GM12878 (cell line): ENCODE measurements at regions not wholly inside any gene's neighbourhood (a gene's known extent, or its start where the extent isn't known, plus 50 kb on each side); places are given as distances from the start of the nearest gene placed in this dataset.

Source experiments
- ATAC-seq: fragments of 200-7000 bp; cut with Tn5 transposase; 3 replicates; pipeline ENCODE4 v1.9.1; 2020; ENCODE audit warnings: mild to moderate bottlenecking, moderate library complexity
- BruUV-seq: library from RNA; stranded (reverse); fragments of 400-500 nt; replicated peaks from 2 replicates; lab custom pipeline; 2021; lab: Mats Ljungman, UMichigan
- CTCF ChIA-PET: fragments of 300-600 bp; sonication (Branson Sonifier 250); formaldehyde crosslinking; extraction: SDS; loops from one replicate; lab custom pipeline; 2021; ENCODE audit warnings: inconsistent platforms; lab: Yijun Ruan, JAX
- POLR2A ChIA-PET: fragments of 350-600 bp; formaldehyde crosslinking; extraction: SDS; loops from one replicate; lab custom pipeline; 2021; ENCODE audit warnings: inconsistent platforms; lab: Charles Lee
- RAD21 ChIA-PET: fragments of 300-600 bp; sonication (Branson Sonifier 250); formaldehyde crosslinking; loops from one replicate; lab custom pipeline; 2023; ENCODE audit warnings: antibody characterized with exemption; ENCODE audit not compliant: unreplicated experiment; lab: Charles Lee
- SMC1A ChIA-PET: fragments of 300-600 bp; sonication (Branson Sonifier 250); formaldehyde crosslinking; loops from one replicate; lab custom pipeline; 2023; ENCODE audit not compliant: unreplicated experiment, uncharacterized antibody; lab: Charles Lee
- DNase-seq: peaks from one replicate; pipeline ENCODE4 v3.0.0-alpha.2; 2011; ENCODE audit warnings: low read depth, low spot score
- FAIRE-seq: peaks from 3 replicates; lab custom pipeline; 2011; peaks lifted over from hg19 to GRCh38; lab: Jason Lieb, UNC
- H2AFZ ChIP-seq: 2 replicates; pipeline ENCODE4 v1.6.0; 2011; ENCODE audit warnings: low read depth, low read length, control low read depth; ENCODE audit not compliant: control insufficient read depth
- H3K27ac ChIP-seq: 2 replicates; pipeline ENCODE4 v1.5.1; 2011; ENCODE audit warnings: control low read depth; ENCODE audit not compliant: control insufficient read depth, insufficient read depth
- H3K27me3 ChIP-seq, 2 experiments: replicated peaks in 1 of 2; 2 replicates each; pipeline versions ENCODE4 v1.6.0 to v1.6.1; 2011; ENCODE audit warnings: low read length in 1 of 2; ENCODE audit not compliant: control insufficient read depth in 2 of 2, insufficient read depth in 2 of 2
- H3K36me3 ChIP-seq, 2 experiments: 2 replicates each; pipeline ENCODE4 v1.5.1; 2011; ENCODE audit warnings: low read length in 1 of 2; ENCODE audit not compliant: control insufficient read depth in 2 of 2, insufficient read depth in 2 of 2
- H3K4me1 ChIP-seq: 2 replicates; pipeline ENCODE4 v1.6.1; 2011; ENCODE audit warnings: mild to moderate bottlenecking, low read length, moderate library complexity, mixed read lengths; ENCODE audit not compliant: control insufficient read depth, insufficient read depth
- H3K4me2 ChIP-seq: 2 replicates; pipeline ENCODE4 v1.6.0; 2011; ENCODE audit warnings: control low read depth; ENCODE audit not compliant: control insufficient read depth, insufficient read depth
- H3K4me3 ChIP-seq: fragments of 200-600 bp; sonication (generic); 2 replicates; pipeline ENCODE4 v1.5.1; 2016
- H3K79me2 ChIP-seq: 2 replicates; pipeline ENCODE4 v1.6.0; 2011; ENCODE audit warnings: low read length; ENCODE audit not compliant: control insufficient read depth, insufficient read depth
- H3K9ac ChIP-seq: 2 replicates; pipeline ENCODE4 v1.8.0; 2011; ENCODE audit warnings: low read length, control low read depth, mixed read lengths; ENCODE audit not compliant: control insufficient read depth, insufficient read depth
- H3K9me3 ChIP-seq: replicated peaks from 3 replicates; pipeline ENCODE4 v1.5.1; 2011; ENCODE audit warnings: mild to moderate bottlenecking, low read length; ENCODE audit not compliant: control insufficient read depth, insufficient read depth
- H4K20me1 ChIP-seq: 2 replicates; pipeline ENCODE4 v1.6.0; 2011; ENCODE audit not compliant: control insufficient read depth, insufficient read depth
- ATF7 ChIP-seq: fragments of 450-650 bp; IDR thresholded peaks from 2 replicates; pipeline ENCODE4 v1.6.1; 2016; ENCODE audit warnings: low read depth, mild to moderate bottlenecking
- CBFB ChIP-seq: IDR thresholded peaks from 2 replicates; pipeline ENCODE4 v1.6.1; 2016; ENCODE audit warnings: antibody characterized with exemption, low read depth
- CEBPB ChIP-seq, 2 experiments: fragments of 150-350 bp in 1 of 2; IDR thresholded peaks; 2 replicates each; pipeline ENCODE4 v1.6.1; 2012 to 2014; ENCODE audit warnings: low read depth in 2 of 2, low read length in 2 of 2, borderline replicate concordance in 1 of 2, inconsistent platforms in 1 of 2
- CUX1 ChIP-seq: IDR thresholded peaks from 2 replicates; pipeline ENCODE4 v1.6.1; 2012; ENCODE audit warnings: improper control_type of control experiment, low read depth, low read length; ENCODE audit not compliant: insufficient replicate concordance
- DPF2 ChIP-seq: fragments of 450-650 bp; IDR thresholded peaks from 2 replicates; pipeline ENCODE4 v1.6.1; 2017; ENCODE audit warnings: mild to moderate bottlenecking
- FOS ChIP-seq: IDR thresholded peaks from 3 replicates; pipeline ENCODE4 v1.6.1; 2011; ENCODE audit warnings: borderline replicate concordance; ENCODE audit not compliant: insufficient read length; ENCODE audit errors: extremely low read depth
- FOXK2 ChIP-seq: fragments of 450-650 bp; IDR thresholded peaks from 2 replicates; pipeline ENCODE4 v1.6.1; 2017; ENCODE audit warnings: mild to moderate bottlenecking, moderate library complexity
- KAT2A ChIP-seq: conservative IDR thresholded peaks from 2 replicates; pipeline ENCODE4 v1.6.1; 2011; ENCODE audit warnings: low read depth, low read length; ENCODE audit not compliant: control insufficient read depth
- PAX8 ChIP-seq: fragments of 450-650 bp; IDR thresholded peaks from 2 replicates; pipeline ENCODE4 v1.6.1; 2017; ENCODE audit warnings: mild to moderate bottlenecking, moderate library complexity
- POLR2AphosphoS5 ChIP-seq: IDR thresholded peaks from 2 replicates; pipeline ENCODE4 v1.6.1; 2011; ENCODE audit warnings: mild to moderate bottlenecking, low read length, inconsistent platforms
- RAD21 ChIP-seq: IDR thresholded peaks from 2 replicates; pipeline ENCODE4 v1.6.1; 2011; ENCODE audit warnings: mild to moderate bottlenecking, low read depth, low read length, moderate library complexity; ENCODE audit not compliant: insufficient read depth
- RELB ChIP-seq: fragments of 450-650 bp; IDR thresholded peaks from 2 replicates; pipeline ENCODE4 v1.6.1; 2017; ENCODE audit warnings: low read depth, mild to moderate bottlenecking, moderate library complexity
- ZBED1 ChIP-seq: IDR thresholded peaks from 2 replicates; pipeline ENCODE4 v1.6.1; 2016; ENCODE audit warnings: borderline replicate concordance
- ZNF217 ChIP-seq: fragments of 450-650 bp; IDR thresholded peaks from 2 replicates; pipeline ENCODE4 v1.6.1; 2017; ENCODE audit warnings: antibody characterized with exemption, mild to moderate bottlenecking
- ZNF622 ChIP-seq: fragments of 450-650 bp; IDR thresholded peaks from 2 replicates; pipeline ENCODE4 v1.6.1; 2017; ENCODE audit warnings: mild to moderate bottlenecking, inconsistent platforms
- ZNF687 ChIP-seq: fragments of 450-650 bp; IDR thresholded peaks from 2 replicates; pipeline ENCODE4 v1.6.1; 2017; ENCODE audit warnings: mild to moderate bottlenecking, moderate library complexity
- WGBS: methylation state at CpG from one replicate; pipeline ENCODE4 v1.1.6; 2016; ENCODE audit warnings: low lambda C conversion rate; ENCODE audit not compliant: insufficient replicate concordance, insufficient coverage; ENCODE audit errors: missing lambda C conversion rate; 5-methylcytosine and 5-hydroxymethylcytosine counted together
- in situ Hi-C: fragments of 300-500 bp; cut with MboI; formaldehyde crosslinking; loops from 9 replicates; pipeline ENCODE4 v1.14.3; 2018; ENCODE audit warnings: mixed read lengths
- intact Hi-C: fragments of 100-400 bp; cut with micrococcal nuclease; formaldehyde crosslinking; loops from one replicate; pipeline ENCODE4 v1.14.2; 2022; ENCODE audit not compliant: unreplicated experiment

- ChIA-PET RAD21 (no interaction called here), POLR2A (interaction anchor here (0.6 kb wide), 1 partner anchor 203 kb away, joined by 3 read pairs; no protein-coding TSS in a partner anchor), SMC1A (no interaction called here), CTCF (no interaction called here)
- Histone ChIP-seq H4K20me1 (no peaks in the 10 kb centered on the region), H3K27ac (no peak overlapping the region), H3K4me1 (no peaks in the 10 kb centered on the region), H3K36me3 (no peaks in the 10 kb centered on the region), H3K4me2 (no peak overlapping the region), H3K4me3 (no peak overlapping the region), H3K27me3 (no peaks in the 10 kb centered on the region), H2AFZ (no peak overlapping the region), H3K79me2 (no peaks in the 10 kb centered on the region), H3K9me3 (no peaks in the 10 kb centered on the region), H3K9ac (no peak overlapping the region)
- intact Hi-C loops = no loop called here
- no peak for FAIRE-seq
- 26% methylated on average over 2 of the region's 2 CpGs for WGBS
- ATAC-seq = no peak
- in situ Hi-C loops = no loop called here
- no peak for DNase-seq
- no TSS peak for BruUV-seq
- TF ChIP-seq ZNF622 = no peak
- TF ChIP-seq ZNF217 = no peak
- no peak for TF ChIP-seq CEBPB (IDR thresholded peaks at IDR 0.05; ENCODE audit: borderline replicate concordance in 1 of 2, low read depth in 2 of 2, low read length in 2 of 2)
- TF ChIP-seq CUX1 = no peak
- no peak for TF ChIP-seq CBFB
- no peak for TF ChIP-seq RELB
- TF ChIP-seq ZNF687 = no peak
- no peak for TF ChIP-seq FOXK2
- TF ChIP-seq DPF2 = no peak
- no peak for TF ChIP-seq FOS
- TF ChIP-seq ATF7 = no peak
- no peak for TF ChIP-seq RAD21
- TF ChIP-seq KAT2A = no peak
- no peak for TF ChIP-seq PAX8
- TF ChIP-seq POLR2AphosphoS5 = no peak
- TF ChIP-seq ZBED1 = no peak
Observed at GRCh38 chr13:26456650-26457049, 100.8 kb upstream of the WASF3 start.
